GM19438 (cell line): ENCODE measurements at regions not wholly inside any gene's neighbourhood (a gene's known extent, or its start where the extent isn't known, plus 50 kb on each side); places are given as distances from the start of the nearest gene placed in this dataset.

ENCODE experiments used
- ATAC-seq: cut with Tn5 transposase; IDR thresholded peaks from one replicate; pipeline ENCODE4 v1.9.1; 2021; ENCODE audit warnings: low read depth; ENCODE audit not compliant: unreplicated experiment

DNA sequence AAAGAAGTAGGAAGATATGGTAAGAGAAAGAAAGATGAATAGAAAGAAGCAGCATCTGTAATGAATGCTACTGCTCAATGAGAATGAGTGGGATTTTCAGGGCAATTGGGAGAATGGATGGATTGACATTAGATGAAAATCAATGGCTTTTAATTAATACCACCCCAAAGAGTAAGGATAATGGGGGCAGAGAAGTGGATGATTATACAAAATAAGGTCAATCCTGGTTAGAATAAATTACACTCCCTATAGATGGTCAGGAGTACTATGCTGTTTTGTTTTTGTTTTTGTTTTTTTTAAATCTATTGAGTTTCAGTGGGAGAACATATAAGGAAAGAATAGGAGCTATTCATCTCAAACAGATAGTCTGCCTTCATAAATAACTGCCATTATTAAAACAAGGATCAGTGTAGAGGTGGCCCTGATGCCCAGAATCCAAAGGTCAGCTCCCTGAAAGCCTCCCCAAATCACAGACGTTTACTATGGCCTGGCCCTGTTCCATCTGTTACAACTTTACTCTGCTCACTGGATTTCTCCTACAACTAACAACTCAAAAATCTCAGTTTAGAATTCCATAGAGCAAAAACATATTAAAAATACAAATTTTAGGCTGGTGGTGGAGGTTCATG lies 535.4 kb upstream of the NRSN1 start:
- no peak for ATAC-seq

DNA sequence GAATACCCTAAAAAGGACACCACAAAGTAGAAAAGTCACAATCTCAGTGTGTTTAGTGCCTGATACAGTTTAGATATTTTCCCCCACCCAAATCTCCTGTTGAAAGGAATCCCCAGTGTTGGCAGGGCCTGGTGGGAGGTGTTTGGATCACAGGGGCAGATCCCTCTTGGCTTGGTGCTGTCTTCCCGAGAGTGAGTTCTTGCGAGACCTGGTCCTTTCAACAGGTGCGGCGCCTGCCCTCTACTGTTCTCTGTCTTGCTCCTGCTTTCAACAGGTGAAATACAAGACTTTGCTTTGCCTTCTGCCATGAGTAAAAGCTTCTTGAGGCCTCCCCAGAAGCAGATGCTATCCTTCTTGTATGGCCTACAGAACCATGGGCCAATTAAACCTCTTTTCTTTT lies 534.3 kb upstream of the NRSN1 start:
- ATAC-seq, result no peak

DNA sequence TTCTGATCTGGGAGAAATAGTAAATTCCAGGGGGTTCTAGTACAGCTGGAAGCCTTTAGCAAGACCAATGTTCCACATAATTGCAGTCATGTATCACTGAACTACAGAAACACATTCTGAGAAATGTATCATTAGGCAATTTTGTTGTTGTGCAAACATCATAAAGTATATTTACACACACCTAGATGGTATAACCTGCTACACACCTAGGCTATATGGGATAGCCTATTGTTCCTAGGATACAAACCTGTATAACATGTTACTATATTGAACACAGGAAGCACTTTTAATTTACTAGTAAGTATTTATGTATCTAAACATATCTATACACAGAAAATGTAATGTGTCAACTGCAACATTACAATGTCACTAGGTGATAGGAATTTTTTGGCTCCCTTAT lies 525.9 kb upstream of the NRSN1 start:
- no peak for ATAC-seq

DNA sequence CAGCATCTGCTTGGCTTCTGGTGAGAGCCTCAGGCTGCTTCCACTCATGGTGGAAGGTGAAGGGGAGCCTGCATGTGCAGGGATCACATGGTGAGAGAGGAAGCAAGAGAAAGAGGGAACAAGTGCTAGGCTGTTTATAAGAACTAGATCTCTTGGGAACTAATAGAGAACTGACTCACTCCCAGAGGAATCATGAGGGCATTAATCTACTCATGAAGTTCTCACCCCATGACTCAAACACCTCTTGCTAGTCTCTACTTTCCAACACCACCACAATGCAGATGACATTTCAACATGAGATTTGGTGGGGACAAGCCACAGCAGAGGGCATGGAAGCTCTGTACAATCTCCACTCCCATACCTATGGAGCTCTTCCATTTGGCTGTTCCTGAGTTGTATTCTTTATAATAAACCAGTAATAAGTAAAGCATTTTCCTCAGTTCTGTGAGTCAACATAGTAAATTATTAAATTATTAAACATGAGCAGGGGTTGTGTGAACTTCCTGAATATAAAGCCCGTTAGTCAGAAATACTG lies 524.1 kb upstream of the NRSN1 start:
- ATAC-seq, result no peak

DNA sequence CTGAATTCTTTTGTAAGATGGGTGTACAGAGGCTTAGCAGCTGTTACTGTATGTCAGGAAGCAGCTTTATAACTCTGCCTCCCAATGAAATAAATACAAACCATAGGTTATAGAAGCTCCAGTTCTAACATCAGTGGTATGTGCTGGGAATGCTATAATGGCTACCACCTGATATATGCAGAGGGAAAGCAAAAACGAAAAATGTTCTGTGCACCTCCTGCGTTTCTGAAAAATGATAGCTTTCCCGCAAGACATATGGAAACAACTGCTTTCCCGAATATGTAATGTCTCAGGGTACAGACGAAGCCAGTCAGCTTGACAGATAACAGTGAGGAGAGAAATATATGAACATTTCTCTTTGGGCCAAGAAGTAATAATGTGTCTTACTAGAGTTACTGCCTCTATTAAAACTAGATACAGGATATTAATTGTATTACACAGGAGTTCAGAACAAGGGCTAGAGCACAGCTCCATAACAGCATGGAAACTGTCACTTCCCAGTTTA lies 517.0 kb upstream of the NRSN1 start:
- ATAC-seq, result no peak

DNA sequence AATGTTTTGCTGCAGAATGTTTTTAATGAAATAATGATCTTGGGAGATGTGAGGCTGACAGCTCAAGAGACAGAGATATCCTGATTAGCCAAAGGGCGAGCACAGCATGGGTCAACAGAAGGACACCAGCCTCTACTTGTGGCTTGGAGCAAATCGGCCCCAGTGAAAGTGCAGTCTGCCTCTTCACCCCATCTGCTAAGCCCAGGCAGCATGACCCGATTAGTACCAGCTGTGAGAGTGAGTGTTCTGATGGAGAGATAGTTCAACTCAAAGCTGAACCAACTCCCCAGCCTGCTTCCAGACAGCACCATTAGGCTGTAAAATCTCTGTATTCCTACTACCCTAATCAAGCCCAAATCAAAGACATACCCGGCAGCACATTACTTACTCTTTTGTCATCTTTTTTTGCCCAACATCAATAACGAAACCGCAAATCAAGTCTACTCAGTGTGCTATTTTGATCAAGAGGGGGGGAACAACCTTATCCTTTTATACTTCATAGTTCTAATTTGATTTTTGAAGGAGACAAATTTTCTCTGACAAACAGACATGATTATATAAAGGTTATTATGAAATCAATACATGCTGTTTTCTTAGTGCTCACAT lies 514.1 kb upstream of the NRSN1 start:
- no peak for ATAC-seq

DNA sequence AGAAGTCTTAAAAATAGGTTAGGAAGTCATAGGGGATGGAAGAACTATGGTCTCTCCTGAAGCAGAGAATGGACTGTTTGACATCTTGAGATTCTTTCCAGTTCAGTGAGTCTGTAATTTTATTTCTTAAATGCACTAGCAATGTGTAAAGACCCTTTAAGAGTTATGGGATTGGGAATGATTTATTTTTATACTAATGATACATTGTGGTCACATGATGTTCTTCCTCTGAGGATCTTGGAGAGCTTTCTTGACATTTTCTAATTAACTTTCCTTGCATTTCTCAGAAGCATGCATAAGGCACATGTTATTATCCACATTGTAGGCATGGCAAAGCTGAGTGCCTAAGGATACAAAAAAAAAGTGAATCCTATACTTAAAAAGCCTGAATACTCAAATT lies 507.6 kb upstream of the NRSN1 start:
- no peak for ATAC-seq

DNA sequence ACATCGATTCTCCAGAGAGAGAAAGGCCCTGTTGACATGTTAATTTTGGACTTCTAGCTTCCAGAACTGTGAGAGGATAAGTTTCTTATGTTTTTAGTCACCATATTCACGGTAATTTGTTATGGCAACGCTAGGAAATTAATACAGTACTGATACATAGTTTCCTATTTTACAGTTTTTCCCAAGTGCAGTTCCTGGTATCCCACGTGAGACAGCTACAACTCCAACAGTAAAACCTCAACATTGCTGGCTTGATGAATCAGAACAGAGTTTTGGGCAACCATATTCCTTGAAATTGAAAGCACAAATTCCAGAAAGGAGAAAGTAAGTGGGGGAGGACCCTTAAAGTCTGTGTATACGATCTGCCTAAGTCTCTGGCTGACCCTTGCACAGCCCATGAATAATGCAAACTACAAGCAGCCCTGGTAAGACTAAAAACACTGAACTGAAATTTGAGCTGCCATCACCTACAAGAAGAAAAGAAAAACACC lies 505.1 kb upstream of the NRSN1 start:
- no peak for ATAC-seq

DNA sequence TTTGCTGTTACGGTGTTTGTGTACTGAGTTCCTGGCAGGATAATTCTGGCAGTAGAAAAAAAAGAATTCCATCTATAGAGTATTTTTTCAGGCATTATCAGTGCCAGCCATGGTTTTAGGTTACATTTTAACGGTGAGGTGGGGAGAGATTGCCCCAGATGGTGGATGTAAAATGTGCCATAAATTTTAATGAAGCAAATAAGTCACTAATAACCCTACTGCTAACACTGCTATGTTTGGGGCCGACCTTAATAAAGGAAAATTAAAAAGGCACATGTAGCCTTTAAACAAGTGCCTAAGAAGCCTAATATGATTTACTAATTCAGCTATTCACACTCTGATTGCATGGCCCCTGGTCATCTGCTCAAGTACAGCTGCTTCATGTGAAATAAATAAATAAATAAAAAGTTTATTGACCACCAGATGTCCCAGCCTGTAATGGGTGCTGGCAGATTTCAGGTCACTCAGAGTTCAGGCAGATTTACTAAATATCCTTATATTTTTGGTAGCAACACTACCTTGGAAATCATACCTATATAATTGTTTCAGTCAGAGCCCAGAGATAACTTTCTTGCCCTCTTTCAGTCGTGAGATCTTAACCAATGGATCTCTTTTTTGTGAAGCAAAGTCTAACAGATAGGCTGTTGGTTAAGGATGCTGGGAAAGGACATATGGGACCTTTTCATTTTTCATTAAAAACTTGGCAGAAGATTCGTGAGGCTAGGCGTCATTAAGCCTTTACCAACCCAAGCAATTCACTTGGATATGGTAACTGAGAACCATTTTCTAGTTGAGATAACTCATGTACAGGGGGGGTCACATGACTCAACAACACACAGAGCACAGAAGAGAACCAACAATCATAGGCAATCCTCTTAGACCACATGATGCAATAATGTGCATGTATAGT lies 495.0 kb upstream of the NRSN1 start:
- no peak for ATAC-seq

DNA sequence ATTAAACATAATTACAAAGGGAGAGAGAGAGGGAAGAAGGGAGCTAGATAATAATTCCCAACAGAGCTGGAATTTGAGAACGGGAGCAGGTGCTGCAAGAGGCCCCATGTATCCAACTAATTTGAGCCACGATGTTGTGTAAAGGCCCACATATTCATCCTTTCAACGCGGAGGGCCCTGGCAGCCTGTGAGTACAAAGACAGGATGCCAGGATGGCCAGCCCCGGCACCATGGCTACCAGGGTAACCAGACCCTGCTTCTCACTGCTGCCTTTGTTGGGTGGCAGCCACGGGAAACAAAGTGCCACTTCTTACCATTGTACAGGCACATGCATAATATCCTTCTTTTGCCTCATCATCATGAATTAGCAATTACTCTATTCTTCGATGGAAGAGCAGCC lies 492.0 kb upstream of the NRSN1 start:
- no peak for ATAC-seq

DNA sequence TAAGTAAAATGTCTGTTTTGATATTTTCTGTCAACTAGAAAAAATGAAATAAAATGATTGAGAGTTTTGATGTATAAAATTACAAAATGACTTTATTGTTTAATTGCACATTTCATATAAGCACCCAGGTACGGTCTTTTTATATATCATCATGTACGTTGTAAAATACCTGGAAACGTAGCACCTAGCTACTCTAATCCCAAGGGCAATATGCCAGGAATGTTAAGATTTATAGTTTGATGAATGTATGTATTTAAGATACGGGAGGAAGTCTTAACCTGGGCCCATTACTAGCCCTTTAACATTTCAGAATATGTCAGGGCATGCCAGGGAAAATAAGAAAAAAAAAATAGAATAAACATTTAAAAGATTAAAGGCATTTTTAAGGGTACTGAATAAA lies 490.9 kb upstream of the NRSN1 start:
- no peak for ATAC-seq

DNA sequence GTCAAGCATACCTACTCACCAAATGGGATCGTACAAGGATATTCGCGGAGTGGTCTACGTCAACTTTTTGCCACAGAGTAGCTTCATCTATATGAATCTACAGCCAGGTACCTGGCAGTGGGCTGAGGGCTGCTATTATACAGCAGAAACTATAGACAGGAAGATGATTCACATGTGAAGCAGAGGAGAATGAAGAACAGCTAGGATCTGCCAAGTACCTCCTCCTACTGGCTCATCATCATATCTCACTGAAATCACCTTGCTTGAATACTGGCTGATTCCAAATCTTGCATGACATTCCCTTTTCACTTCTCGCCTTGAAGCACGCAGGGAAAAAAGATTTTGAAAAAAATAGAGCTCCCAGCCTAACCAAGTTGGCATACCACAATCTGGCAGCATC lies 488.7 kb upstream of the NRSN1 start:
- ATAC-seq, result no peak

DNA sequence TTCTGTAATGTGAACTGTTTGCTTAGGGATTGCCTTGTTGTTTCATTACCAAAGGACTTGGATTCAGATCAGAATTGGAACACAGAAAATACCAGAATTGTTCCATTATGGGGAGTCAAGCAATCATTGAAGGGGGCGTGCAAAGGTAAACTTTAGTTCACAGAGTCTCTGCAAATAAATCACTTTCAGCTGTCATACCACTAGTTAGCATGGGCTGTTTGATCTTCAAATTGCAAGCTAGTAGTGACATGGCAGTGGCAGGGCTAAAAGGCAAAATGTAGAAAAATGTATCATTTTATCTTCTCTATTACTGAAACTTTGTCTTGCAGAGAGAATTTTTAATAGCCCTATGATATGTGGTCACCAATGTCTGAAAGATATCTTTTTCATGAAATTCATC lies 483.2 kb upstream of the NRSN1 start:
- no peak for ATAC-seq

DNA sequence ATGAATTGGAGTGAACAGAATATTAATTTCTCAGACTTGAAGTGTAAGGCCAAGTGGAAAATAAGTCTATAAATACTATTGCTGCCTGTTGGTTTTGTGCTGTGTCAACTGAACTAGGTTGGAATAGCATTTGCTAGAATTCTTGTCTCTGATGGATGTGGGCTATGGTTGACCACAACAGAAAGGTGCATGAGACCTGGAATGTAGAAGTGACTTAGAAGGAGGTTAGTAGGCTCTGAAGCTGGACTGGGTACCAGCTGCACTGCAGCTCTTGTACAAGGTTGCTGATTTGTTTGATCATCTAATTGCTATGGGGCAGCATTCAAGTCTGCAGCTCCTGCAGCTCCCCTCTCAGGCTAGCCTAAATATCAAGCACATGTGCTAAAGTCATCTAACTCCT lies 479.0 kb upstream of the NRSN1 start:
- no peak for ATAC-seq

DNA sequence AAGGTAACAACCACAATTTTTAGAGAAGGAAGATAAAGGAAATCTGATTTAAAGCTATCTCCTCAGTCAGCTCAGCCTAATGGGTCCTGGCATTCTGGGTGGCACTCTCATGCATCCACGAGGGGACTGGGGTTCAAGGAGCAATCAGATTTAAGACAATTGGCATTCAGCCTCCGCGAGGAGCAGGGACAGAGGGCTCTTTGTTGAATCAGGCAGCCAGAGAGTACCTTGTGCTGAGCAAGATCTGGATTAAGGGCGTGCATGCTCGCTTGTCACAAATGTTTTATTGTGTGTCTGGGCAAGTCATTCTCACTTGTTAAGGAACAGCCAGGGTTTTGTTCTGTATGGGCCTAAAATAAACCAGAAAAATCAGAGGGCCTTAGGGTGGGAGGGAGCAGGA lies 475.3 kb upstream of the NRSN1 start:
- no peak for ATAC-seq

DNA sequence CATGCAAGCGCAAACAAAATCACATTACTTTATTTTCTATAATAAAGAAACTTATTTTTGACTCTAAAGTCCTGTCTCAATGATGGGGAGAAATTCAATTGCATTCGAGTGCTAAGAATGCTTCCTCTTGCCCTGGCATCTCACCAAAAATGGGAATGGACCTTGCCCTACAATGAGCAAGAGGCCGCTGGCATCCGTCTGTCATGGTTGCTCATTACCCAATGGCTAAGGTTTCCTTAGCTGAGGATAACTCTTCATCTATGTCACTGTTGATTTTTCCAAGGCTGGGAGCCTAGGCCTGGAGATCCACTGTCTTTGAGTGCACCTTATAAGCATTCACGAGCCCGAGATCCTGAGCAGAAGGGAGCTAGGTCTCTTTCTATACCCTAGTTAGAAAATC lies 471.3 kb upstream of the NRSN1 start:
- no peak for ATAC-seq

DNA sequence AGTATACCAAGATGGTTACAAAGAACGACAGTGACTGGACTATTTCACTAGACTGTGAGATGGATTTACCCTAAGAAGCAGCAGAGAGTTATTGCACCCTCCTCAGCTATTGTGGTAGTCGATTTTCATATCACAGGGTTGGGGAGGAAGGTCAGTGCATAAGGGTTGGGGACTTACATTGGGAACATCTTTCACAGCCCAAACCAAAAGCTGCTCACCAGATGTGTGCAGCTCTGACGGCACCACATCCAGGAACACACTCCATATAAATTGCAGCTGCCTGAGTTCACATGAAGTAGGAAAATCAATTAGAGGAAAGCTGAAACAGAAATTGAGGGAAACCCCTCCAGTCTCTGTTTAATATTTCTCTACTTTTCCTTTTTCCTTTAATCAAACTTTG lies 470.5 kb upstream of the NRSN1 start:
- no peak for ATAC-seq

DNA sequence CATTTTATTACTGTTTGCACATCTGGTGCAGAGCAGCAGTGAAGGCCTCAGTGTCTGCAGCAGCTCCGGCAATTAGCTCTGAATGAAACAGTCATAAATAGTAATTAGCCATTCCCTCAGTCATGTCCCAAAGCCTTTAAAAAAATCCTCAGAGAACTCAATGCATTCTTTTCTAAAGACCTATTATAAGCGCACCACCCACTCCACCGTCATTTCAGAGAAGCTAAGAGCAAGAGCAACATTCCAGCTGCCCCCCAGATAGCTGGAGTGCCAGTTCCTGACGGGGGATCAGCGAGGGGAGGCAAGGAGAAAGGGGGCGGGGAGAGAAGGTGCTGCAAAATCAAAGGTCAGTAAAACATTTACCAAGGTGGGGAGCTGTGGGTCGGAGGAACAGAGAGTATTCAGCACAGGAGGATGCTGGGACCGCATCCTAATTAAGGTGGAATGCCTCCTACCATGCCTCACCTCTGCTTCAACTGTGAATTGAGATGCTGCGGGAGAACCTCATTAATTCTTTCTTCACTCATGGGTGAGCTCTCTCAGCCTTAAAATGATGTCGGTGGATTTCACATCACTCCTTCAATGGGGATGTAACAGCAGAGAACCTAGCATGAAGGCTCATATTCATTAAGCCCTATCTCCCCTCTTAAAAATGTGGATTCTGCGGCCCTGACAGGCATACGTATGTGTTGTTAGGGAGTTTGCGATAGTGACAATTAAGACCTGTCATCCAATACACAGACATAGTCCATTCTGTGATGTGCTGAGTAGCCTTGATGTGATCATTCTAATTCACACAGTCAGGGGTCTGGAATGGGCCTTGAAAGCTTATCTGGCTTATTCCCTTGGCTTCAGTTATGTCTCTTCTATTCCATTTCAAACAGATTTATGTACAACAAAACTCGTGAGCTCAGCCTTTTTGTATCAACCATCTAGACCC lies 469.5 kb upstream of the NRSN1 start:
- no peak for ATAC-seq

DNA sequence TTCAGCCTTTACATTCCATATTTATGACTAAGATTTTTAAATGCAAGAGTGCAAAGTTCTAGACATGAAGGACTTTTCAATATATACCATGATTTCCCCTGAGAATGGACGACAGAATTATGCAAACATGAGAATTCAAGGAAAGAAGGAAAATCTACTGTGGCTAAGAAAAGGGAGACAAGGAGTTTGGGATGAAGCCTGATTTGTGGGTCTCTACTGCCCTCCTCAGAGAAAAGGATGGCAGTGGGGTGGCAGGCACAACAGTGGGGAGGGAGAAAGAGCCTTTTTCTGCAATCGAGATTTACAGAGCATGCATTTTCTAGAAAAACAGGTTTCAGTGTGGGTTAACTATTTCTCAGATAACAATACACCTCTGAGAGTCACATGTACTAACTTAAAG lies 466.9 kb upstream of the NRSN1 start:
- ATAC-seq, result no peak

DNA sequence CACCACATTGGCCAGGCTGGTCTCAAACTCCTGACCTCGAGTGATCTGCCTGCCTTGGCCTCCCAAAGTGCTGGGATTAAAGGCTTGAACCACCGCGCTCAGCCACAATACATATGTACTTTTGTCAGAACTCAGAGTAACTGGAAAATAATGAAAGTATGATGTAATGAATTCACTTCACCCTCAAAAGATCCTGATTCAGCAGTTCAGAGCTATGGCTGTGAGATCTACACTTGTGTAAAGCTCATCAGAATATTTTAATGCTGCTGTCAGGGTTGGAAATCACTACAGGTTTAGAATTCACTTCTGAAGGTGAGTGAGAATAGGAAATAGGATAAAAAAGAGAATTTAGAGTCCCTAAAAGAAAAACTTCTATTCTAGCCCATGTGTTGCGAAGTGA lies 464.5 kb upstream of the NRSN1 start:
- ATAC-seq, result no peak
